ENCODE measurements at regions not wholly inside any gene's neighbourhood (a gene's known extent, or its start where the extent isn't known, plus 50 kb on each side); places are given as distances from the start of the nearest gene placed in this dataset.

DNA sequence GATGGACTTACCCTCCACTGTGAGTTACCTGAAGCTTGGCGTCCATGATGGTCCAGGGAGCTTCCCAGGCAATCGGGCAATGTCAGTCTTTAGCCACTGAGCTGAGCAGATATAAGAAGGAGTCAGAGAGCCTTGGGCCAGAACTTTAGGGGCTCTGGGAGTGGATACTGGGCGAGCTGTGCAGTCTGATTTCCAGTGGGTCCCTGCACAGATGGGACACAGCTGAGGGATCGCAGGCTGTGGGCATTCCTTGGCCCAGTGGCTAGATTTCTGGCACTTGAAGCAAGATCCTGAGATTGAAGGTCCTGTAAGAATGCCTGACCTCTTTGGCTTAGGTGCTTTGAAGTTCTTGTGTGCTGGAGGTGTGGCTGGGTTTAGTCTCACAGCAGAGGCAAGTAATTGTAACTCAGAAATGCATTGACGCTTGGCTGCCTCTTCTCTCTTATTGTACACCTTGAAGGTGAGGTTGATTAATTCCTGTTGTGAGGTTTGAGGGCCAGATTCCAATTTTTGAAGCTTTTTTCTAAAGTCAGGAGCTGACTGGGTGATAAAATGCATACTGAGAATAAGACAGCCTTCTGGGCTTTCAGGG lies 2283.8 kb downstream of the TP53TG3F start:
- ChIA-PET CTCF (no interaction called here), POLR2A (no interaction called here), RAD21 (ENCODE audit: low non-redundant PET in 1 of 2, low total read pairs in 2 of 2, uncharacterized antibody in 2 of 2, unreplicated experiment in 2 of 2) (no interaction called here)
- Histone ChIP-seq H3K36me3 (ENCODE audit: control insufficient read depth in 1 of 2, insufficient read depth in 2 of 2, low read length in 2 of 2) (no peaks in the 10 kb centered on the region), H3K9me3 (ENCODE audit: control insufficient read depth in 1 of 2, insufficient read depth in 1 of 2, low read depth in 1 of 2, low read length in 2 of 2) (no peaks in the 10 kb centered on the region), H3K79me2 (ENCODE audit: insufficient read depth, low read length) (no peaks in the 10 kb centered on the region), H3K4me1 (ENCODE audit: control insufficient read depth in 1 of 2, insufficient read depth in 2 of 2, low read length in 2 of 2) (peaks cover 2 to 23% of the 10 kb centered on the region in 2 experiments; a peak in 2 of 4 replicates), H3K27ac (ENCODE audit: low read depth, low read length) (no peak overlapping the region), H4K20me1 (ENCODE audit: insufficient read depth) (no peaks in the 10 kb centered on the region), H3K4me2 (ENCODE audit: low read length) (no peak overlapping the region), H3K27me3 (ENCODE audit: insufficient read depth, low read length) (no peaks in the 10 kb centered on the region), H2AFZ (ENCODE audit: low read depth, low read length, poor library complexity, severe bottlenecking) (no peak overlapping the region), H3K9me2 (ENCODE audit: insufficient read depth) (no peaks in the 10 kb centered on the region), H3K4me3 (replicated peaks in 1 of 2; ENCODE audit: low read depth in 1 of 2, low read length in 2 of 2) (no peak overlapping the region), H3K9ac (ENCODE audit: low read length) (no peak overlapping the region)
- intact Hi-C loops (cut with micrococcal nuclease): no loop called here
- DNase-seq (ENCODE audit: low read depth, low spot score) (no peak), ATAC-seq (no peak)
- no TSS peak for BruUV-seq (replicated peaks)
- TF ChIP-seq YY1 (IDR thresholded peaks at IDR 0.05; ENCODE audit: extremely low read depth, insufficient replicate concordance, low read depth, low read length) (no peak), RAD21 (IDR thresholded peaks at IDR 0.05; ENCODE audit: low read depth) (no peak)
- TF ChIP-seq, protein P1, sequence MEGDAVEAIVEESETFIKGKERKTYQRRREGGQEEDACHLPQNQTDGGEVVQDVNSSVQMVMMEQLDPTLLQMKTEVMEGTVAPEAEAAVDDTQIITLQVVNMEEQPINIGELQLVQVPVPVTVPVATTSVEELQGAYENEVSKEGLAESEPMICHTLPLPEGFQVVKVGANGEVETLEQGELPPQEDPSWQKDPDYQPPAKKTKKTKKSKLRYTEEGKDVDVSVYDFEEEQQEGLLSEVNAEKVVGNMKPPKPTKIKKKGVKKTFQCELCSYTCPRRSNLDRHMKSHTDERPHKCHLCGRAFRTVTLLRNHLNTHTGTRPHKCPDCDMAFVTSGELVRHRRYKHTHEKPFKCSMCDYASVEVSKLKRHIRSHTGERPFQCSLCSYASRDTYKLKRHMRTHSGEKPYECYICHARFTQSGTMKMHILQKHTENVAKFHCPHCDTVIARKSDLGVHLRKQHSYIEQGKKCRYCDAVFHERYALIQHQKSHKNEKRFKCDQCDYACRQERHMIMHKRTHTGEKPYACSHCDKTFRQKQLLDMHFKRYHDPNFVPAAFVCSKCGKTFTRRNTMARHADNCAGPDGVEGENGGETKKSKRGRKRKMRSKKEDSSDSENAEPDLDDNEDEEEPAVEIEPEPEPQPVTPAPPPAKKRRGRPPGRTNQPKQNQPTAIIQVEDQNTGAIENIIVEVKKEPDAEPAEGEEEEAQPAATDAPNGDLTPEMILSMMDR (IDR thresholded peaks at IDR 0.05 in 2 of 3, conservative IDR thresholded peaks at IDR 0.05 in 1 of 3; ENCODE audit: borderline replicate concordance in 1 of 3, insufficient read depth in 1 of 3, low read depth in 2 of 3, low read length in 2 of 3): no peak
- TF ChIP-seq, protein P2, sequence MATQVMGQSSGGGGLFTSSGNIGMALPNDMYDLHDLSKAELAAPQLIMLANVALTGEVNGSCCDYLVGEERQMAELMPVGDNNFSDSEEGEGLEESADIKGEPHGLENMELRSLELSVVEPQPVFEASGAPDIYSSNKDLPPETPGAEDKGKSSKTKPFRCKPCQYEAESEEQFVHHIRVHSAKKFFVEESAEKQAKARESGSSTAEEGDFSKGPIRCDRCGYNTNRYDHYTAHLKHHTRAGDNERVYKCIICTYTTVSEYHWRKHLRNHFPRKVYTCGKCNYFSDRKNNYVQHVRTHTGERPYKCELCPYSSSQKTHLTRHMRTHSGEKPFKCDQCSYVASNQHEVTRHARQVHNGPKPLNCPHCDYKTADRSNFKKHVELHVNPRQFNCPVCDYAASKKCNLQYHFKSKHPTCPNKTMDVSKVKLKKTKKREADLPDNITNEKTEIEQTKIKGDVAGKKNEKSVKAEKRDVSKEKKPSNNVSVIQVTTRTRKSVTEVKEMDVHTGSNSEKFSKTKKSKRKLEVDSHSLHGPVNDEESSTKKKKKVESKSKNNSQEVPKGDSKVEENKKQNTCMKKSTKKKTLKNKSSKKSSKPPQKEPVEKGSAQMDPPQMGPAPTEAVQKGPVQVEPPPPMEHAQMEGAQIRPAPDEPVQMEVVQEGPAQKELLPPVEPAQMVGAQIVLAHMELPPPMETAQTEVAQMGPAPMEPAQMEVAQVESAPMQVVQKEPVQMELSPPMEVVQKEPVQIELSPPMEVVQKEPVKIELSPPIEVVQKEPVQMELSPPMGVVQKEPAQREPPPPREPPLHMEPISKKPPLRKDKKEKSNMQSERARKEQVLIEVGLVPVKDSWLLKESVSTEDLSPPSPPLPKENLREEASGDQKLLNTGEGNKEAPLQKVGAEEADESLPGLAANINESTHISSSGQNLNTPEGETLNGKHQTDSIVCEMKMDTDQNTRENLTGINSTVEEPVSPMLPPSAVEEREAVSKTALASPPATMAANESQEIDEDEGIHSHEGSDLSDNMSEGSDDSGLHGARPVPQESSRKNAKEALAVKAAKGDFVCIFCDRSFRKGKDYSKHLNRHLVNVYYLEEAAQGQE (IDR thresholded peaks at IDR 0.05; ENCODE audit: low read depth): no peak

All from HCT116 (cell line).